ENCODE measurements at regions not wholly inside any gene's neighbourhood (a gene's known extent, or its start where the extent isn't known, plus 50 kb on each side); places are given as distances from the start of the nearest gene placed in this dataset.

- TF ChIP-seq CTCF (IDR thresholded peaks at IDR 0.05) (no peak), POLR2A (IDR thresholded peaks at IDR 0.05) (no peak), POLR2AphosphoS5 (IDR thresholded peaks at IDR 0.05) (no peak), EP300 (IDR thresholded peaks at IDR 0.05) (no peak)
Measured at GRCh38 chr5:51958473-51958872, 575.2 kb downstream of the ISL1 start.
